Gastroesophageal sphincter (tissue), 4 donors: ENCODE measurements at regions not wholly inside any gene's neighbourhood (a gene's known extent, or its start where the extent isn't known, plus 50 kb on each side); places are given as distances from the start of the nearest gene placed in this dataset.
A peak's percentile ranks its signal among the peaks of the same experiment; 100 is the strongest.

Experiments used
- ATAC-seq: fragments of 150-250 bp; one replicate; pipeline ENCODE4 v1.9.1; 2016; ENCODE audit warnings: mild to moderate bottlenecking, moderate library complexity
- H3K27ac ChIP-seq, 4 donors: fragments of 200-600 bp; sonication (generic) in 3 of 4; 1 replicate in 3 of 4; 2 replicates in 1 of 4; pipeline ENCODE4 v1.5.1; 2016 to 2019
- H3K27me3 ChIP-seq: fragments of 200-600 bp; sonication (generic); one replicate; pipeline ENCODE4 v1.5.1; 2019
- H3K36me3 ChIP-seq, 2 donors: fragments of 200-600 bp; sonication (generic); one replicate each; pipeline ENCODE4 v1.5.1; 2019; ENCODE audit warnings: control low read depth in 1 of 2
- H3K4me1 ChIP-seq, 3 donors: fragments of 200-600 bp; sonication (generic); 1 replicate in 2 of 3; 2 replicates in 1 of 3; pipeline ENCODE4 v1.5.1; 2016 to 2019; ENCODE audit warnings: control low read depth in 2 of 3
- H3K4me3 ChIP-seq, 2 donors: fragments of 200-600 bp; sonication (generic); one replicate each; pipeline ENCODE4 v1.5.1; 2019; ENCODE audit warnings: mild to moderate bottlenecking in 1 of 2, moderate library complexity in 1 of 2
- H3K9me3 ChIP-seq, 3 donors: fragments of 200-600 bp; sonication (generic); one replicate each; pipeline ENCODE4 v1.5.1; 2017 to 2019; ENCODE audit warnings: control low read depth in 2 of 3
- EP300 ChIP-seq: sonication (generic); formaldehyde crosslinking; IDR thresholded peaks from one replicate; pipeline ENCODE4 v1.6.1; 2017; ENCODE audit warnings: antibody characterized with exemption, mild to moderate bottlenecking
- POLR2A ChIP-seq, 2 donors: fragments of 450-650 bp; IDR thresholded peaks; one replicate each; pipeline ENCODE4 v1.6.1; 2017; ENCODE audit warnings: antibody characterized with exemption in 2 of 2, mild to moderate bottlenecking in 2 of 2, moderate library complexity in 1 of 2
- POLR2AphosphoS5 ChIP-seq: sonication (generic); formaldehyde crosslinking; IDR thresholded peaks from one replicate; pipeline ENCODE4 v1.6.1; 2017; ENCODE audit warnings: antibody characterized with exemption
- WGBS, 2 donors: methylation state at CpG; one replicate each; pipeline ENCODE4 v1.1.5; 2018; ENCODE audit warnings: low coverage in 1 of 2; 5-methylcytosine and 5-hydroxymethylcytosine counted together
- TF ChIP-seq, protein P1 (sequence below), 4 experiments: fragments of 200-600 bp in 2 of 4; fragments of 450-650 bp in 2 of 4; sonication (generic) in 1 of 4; IDR thresholded peaks; one replicate each; pipeline ENCODE4 v1.5.1; 2017 to 2019; ENCODE audit warnings: antibody characterized with exemption in 4 of 4, mild to moderate bottlenecking in 2 of 4, moderate library complexity in 2 of 4

DNA sequence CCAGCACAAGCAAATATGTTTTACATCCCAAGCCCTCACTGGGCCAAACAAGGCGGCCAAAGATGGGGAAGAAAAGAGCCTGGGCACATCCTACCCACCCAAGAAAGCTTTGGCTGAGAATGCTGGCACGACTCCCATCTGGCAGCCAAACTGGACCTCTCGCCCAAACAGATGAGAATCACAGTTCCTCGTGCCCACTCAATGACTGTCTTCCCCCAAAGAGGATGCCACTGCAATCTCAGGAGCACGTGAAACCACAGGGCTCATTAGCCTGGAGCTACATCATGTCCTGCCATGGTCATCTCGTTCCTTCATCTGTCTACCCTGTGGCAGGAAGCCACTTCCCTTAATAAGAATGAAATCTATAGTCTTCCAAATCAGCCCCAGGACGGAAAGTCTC lies 536.8 kb downstream of the BNC2 start:
- Histone ChIP-seq H3K4me1 (peaks cover 0 to 14% (median 0%) of the 10 kb centered on the region in 3 donors), H3K27me3 (no peaks in the 10 kb centered on the region), H3K36me3 (no peaks in the 10 kb centered on the region), H3K4me3 (no peak overlapping the region), H3K9me3 (no peaks in the 10 kb centered on the region), H3K27ac (no peak overlapping the region)
- no peak for ATAC-seq
- TF ChIP-seq POLR2AphosphoS5 (no peak), POLR2A (IDR thresholded peaks at IDR 0.05) (no peak), EP300 (no peak)
- TF ChIP-seq, protein P1, sequence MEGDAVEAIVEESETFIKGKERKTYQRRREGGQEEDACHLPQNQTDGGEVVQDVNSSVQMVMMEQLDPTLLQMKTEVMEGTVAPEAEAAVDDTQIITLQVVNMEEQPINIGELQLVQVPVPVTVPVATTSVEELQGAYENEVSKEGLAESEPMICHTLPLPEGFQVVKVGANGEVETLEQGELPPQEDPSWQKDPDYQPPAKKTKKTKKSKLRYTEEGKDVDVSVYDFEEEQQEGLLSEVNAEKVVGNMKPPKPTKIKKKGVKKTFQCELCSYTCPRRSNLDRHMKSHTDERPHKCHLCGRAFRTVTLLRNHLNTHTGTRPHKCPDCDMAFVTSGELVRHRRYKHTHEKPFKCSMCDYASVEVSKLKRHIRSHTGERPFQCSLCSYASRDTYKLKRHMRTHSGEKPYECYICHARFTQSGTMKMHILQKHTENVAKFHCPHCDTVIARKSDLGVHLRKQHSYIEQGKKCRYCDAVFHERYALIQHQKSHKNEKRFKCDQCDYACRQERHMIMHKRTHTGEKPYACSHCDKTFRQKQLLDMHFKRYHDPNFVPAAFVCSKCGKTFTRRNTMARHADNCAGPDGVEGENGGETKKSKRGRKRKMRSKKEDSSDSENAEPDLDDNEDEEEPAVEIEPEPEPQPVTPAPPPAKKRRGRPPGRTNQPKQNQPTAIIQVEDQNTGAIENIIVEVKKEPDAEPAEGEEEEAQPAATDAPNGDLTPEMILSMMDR (IDR thresholded peaks at IDR 0.05) = no peak
- WGBS, 2 donors = 79 to 100% methylated on average over 1 to 5 of the region's 7 CpGs

DNA sequence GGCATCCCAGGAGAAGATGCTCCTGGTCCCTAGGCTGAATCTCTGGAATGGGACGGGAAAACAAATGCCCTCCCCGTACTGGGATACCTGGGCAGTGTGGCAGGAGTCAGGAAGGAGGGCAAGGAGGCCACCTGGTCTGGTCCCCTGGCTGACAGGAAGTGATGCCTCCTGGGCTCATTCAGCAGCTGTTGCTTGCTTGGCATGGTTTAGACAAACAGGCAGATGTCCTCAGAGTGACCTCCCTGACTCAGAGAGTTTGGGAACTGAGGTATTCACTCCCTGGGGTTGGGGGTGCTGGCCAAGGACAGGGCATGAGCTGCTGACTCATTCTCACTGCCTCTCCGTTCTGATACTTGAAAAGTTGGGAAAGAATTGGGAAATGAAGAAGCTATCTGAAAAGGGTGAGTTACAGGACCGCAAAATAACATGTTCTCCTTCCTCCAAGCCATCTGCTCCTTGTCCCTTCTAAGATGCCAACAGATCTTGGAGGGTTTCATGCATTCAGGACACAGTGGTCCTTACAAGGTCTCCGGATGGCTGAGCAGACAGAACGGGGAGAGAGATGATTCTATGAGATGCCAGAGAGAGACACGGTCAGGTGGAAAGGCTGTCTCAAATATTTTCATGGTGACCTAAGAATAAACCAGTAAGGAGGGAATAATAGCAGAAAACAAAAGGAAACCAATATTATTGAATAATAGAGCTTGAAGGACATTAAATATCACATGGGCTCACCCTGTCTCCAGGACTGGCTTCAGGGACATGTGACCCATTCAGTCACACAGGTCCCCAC lies 534.5 kb downstream of the BNC2 start:
- H3K27ac ChIP-seq = peak overlapping the region in 3 of 4 donors; percentile 53 to 60 (median 58)
- 67 to 81% methylated on average over 4 to 5 of the region's 7 CpGs for WGBS, 2 donors

DNA sequence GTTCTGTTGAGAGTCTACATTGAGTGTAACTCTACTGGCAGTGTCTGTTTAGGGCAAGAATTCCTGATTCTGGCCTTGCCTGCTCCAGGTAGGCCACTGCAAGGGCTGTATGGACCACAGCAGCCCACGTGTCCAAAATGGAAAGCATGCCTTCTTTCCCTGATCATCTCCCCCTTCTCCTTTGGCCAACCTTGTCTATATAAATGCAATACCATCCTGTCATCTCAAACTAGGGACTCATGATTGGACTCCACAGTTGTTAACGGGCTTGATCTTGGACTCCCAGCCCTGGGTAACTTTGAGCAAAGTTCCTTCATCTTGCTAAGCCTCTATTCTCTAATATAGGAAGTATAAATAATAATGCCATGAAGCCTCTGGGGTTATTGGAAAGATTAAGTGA lies 533.6 kb downstream of the BNC2 start:
- H3K9me3 ChIP-seq = no peaks in the 10 kb centered on the region
- peak overlapping the region in 2 of 4 donors; percentile 1 to 60 for H3K27ac ChIP-seq
- no peak for ATAC-seq
- no peaks in the 10 kb centered on the region for H3K36me3 ChIP-seq
- WGBS, 2 donors = 83 to 100% methylated on average over 1 to 2 of the region's 2 CpGs
- H3K27me3 ChIP-seq = no peaks in the 10 kb centered on the region
- H3K4me3 ChIP-seq = no peak overlapping the region
- peaks cover 0 to 13% (median 0%) of the 10 kb centered on the region in 3 donors for H3K4me1 ChIP-seq
- TF ChIP-seq POLR2AphosphoS5 (no peak), EP300 (no peak), POLR2A (IDR thresholded peaks at IDR 0.05) (no peak)
- TF ChIP-seq, protein P1 (IDR thresholded peaks at IDR 0.05) = no peak

More for the DNA sequence above, 534.5 kb downstream of the BNC2 start:
- no peaks in the 10 kb centered on the region for H3K36me3 ChIP-seq
- H3K9me3 ChIP-seq = no peaks in the 10 kb centered on the region
- no peaks in the 10 kb centered on the region for H3K27me3 ChIP-seq
- peak; percentile 94 for ATAC-seq
- H3K4me1 ChIP-seq = peaks cover 0 to 8% (median 0%) of the 10 kb centered on the region in 3 donors
- TF ChIP-seq POLR2AphosphoS5 (peak; percentile 93), POLR2A (IDR thresholded peaks at IDR 0.05) (no peak), EP300 (no peak)
- TF ChIP-seq, protein P1 (IDR thresholded peaks at IDR 0.05) = no peak
- H3K4me3 ChIP-seq = no peak overlapping the region

DNA sequence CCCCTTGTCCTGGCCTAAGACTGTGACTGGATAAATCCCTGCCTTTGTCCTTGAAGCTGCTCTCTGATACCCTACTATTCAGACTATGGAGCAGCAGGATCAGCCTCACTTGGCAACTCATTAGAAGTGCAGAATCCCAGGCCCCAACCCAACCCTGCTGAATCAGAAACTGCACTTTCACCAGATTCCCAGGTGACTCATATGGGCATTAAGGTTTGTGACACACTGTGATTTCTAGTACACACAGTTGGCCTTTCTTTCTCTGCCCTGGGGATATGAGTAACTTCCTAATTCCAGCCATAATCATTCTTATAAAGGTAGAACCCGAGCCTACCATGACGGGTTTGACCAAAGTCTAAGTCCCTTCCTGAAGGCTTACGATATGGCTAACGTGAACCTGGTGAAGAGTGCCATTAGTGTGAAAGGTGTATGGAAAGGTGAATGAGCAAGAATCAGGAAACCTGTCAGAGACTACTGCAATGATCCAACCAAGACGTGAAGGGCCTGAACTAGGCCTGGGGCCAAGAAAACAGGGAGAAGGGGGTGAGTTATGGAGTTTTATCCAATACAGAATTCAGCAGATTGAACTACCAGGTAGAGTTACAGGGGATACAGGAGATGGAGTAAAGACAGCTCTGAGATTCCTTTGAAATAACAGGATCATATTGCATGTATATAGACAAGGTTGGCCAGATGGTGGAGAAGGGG lies 533.0 kb downstream of the BNC2 start:
- no peaks in the 10 kb centered on the region for H3K36me3 ChIP-seq
- peaks cover 0 to 19% (median 0%) of the 10 kb centered on the region in 3 donors for H3K4me1 ChIP-seq
- TF ChIP-seq, protein P1 (IDR thresholded peaks at IDR 0.05) = no peak
- TF ChIP-seq POLR2AphosphoS5 = peak; percentile 42
- ATAC-seq = no peak
- H3K27ac ChIP-seq = peak overlapping the region in 2 of 4 donors; percentile 2 to 60
- WGBS, 2 donors = 80 to 93% methylated on average over 3 to 5 of the region's 5 CpGs
- no peaks in the 10 kb centered on the region for H3K27me3 ChIP-seq
- no peaks in the 10 kb centered on the region for H3K9me3 ChIP-seq
- H3K4me3 ChIP-seq = no peak overlapping the region
